IMR-90 (cell line): ENCODE measurements at regions not wholly inside any gene's neighbourhood (a gene's known extent, or its start where the extent isn't known, plus 50 kb on each side); places are given as distances from the start of the nearest gene placed in this dataset.
A peak's percentile ranks its signal among the peaks of the same experiment; 100 is the strongest.

Experiments used
- ATAC-seq: fragments of 200-7000 bp; cut with Tn5 transposase; 2 replicates; pipeline ENCODE4 v1.9.1; 2020; ENCODE audit warnings: low read depth, mild to moderate bottlenecking, moderate library complexity
- BruUV-seq: library from RNA; stranded (reverse); fragments of 400-500 nt; replicated peaks from 2 replicates; lab custom pipeline; 2021; lab: Mats Ljungman, UMichigan
- CTCF ChIA-PET: fragments of 300-600 bp; formaldehyde crosslinking; extraction: SDS; loops from one replicate; lab custom pipeline; 2021; ENCODE audit warnings: antibody characterized with exemption; lab: Yijun Ruan, JAX
- POLR2A ChIA-PET: fragments of 300-600 bp; sonication (Branson Sonifier 250); formaldehyde crosslinking; loops from one replicate; lab custom pipeline; 2022; ENCODE audit warnings: antibody characterized with exemption; ENCODE audit not compliant: unreplicated experiment; lab: Charles Lee
- DNase-seq: peaks from one replicate; pipeline ENCODE4 v3.0.0; 2013
- H2AFZ ChIP-seq: replicated peaks from 2 replicates; pipeline ENCODE3; 2013; ENCODE audit warnings: low read length, mild to moderate bottlenecking; ENCODE audit not compliant: poor library complexity
- H2AK5ac ChIP-seq: 2 replicates; pipeline ENCODE4 v1.6.1; 2013; ENCODE audit warnings: low read depth, low read length, inconsistent platforms
- H2AK9ac ChIP-seq: replicated peaks from 2 replicates; pipeline ENCODE3; 2013; ENCODE audit warnings: mild to moderate bottlenecking, low read depth, low read length, moderate library complexity; ENCODE audit not compliant: poor library complexity
- H2BK120ac ChIP-seq: 2 replicates; pipeline ENCODE4 v1.6.1; 2013; ENCODE audit warnings: low read depth, low read length, inconsistent platforms
- H2BK15ac ChIP-seq: 3 replicates; pipeline ENCODE4 v1.6.1; 2013; ENCODE audit warnings: low read depth, low read length, inconsistent platforms
- H2BK20ac ChIP-seq: 2 replicates; pipeline ENCODE4 v1.6.1; 2013; ENCODE audit warnings: low read depth, mild to moderate bottlenecking, inconsistent platforms, low read length, moderate library complexity
- H2BK5ac ChIP-seq: 2 replicates; pipeline ENCODE4 v1.6.1; 2013; ENCODE audit warnings: mild to moderate bottlenecking, low read depth, low read length, inconsistent platforms; ENCODE audit not compliant: poor library complexity, severe bottlenecking
- H3K14ac ChIP-seq: replicated peaks from 2 replicates; pipeline ENCODE4 v1.6.1; 2013; ENCODE audit warnings: low read depth, low read length, inconsistent platforms
- H3K18ac ChIP-seq: 2 replicates; pipeline ENCODE4 v1.6.1; 2013; ENCODE audit warnings: low read depth, low read length, control low read depth
- H3K23ac ChIP-seq: 2 replicates; pipeline ENCODE4 v1.6.1; 2013; ENCODE audit warnings: low read depth, low read length, inconsistent platforms
- H3K27ac ChIP-seq: 2 replicates; pipeline ENCODE4 v1.5.1; 2013; ENCODE audit warnings: mild to moderate bottlenecking, control low read depth, low read length; ENCODE audit not compliant: insufficient read depth
- H3K27me3 ChIP-seq: 2 replicates; pipeline ENCODE4 v1.6.1; 2013; ENCODE audit warnings: low read length; ENCODE audit not compliant: control insufficient read depth, insufficient read depth
- H3K36me3 ChIP-seq: 2 replicates; pipeline ENCODE4 v1.6.1; 2013; ENCODE audit warnings: low read length, mixed read lengths; ENCODE audit not compliant: control insufficient read depth, insufficient read depth
- H3K4ac ChIP-seq: 2 replicates; pipeline ENCODE4 v1.6.1; 2013; ENCODE audit warnings: low read depth, low read length, inconsistent platforms
- H3K4me1 ChIP-seq: 2 replicates; pipeline ENCODE4 v1.6.1; 2013; ENCODE audit warnings: low read length, mixed read lengths; ENCODE audit not compliant: control insufficient read depth, insufficient read depth
- H3K4me2 ChIP-seq: 2 replicates; pipeline ENCODE4 v1.6.1; 2013; ENCODE audit warnings: low read depth, mild to moderate bottlenecking, control low read depth, low read length, moderate library complexity
- H3K4me3 ChIP-seq: 2 replicates; pipeline ENCODE4 v1.5.1; 2013; ENCODE audit warnings: low read depth, mild to moderate bottlenecking, control low read depth, low read length, moderate library complexity; ENCODE audit not compliant: insufficient read depth
- H3K56ac ChIP-seq: 2 replicates; pipeline ENCODE4 v1.6.1; 2013; ENCODE audit warnings: low read length, inconsistent platforms; ENCODE audit not compliant: insufficient read depth; ENCODE audit errors: extremely low read depth
- H3K79me1 ChIP-seq, 2 experiments: 2 replicates each; pipeline ENCODE4 v1.6.1; 2013; ENCODE audit warnings: low read length in 2 of 2, inconsistent platforms in 1 of 2, low read depth in 1 of 2
- H3K9ac ChIP-seq: 2 replicates; pipeline ENCODE4 v1.6.1; 2013; ENCODE audit warnings: low read depth, low read length, control low read depth
- H3K9me1 ChIP-seq: 2 replicates; pipeline ENCODE4 v1.6.1; 2013; ENCODE audit warnings: low read length, inconsistent platforms; ENCODE audit not compliant: insufficient read depth
- H3K9me3 ChIP-seq: 2 replicates; pipeline ENCODE4 v1.6.1; 2013; ENCODE audit warnings: low read length; ENCODE audit not compliant: control insufficient read depth, insufficient read depth
- H4K20me1 ChIP-seq: 2 replicates; pipeline ENCODE4 v1.6.1; 2013; ENCODE audit warnings: low read length, inconsistent platforms; ENCODE audit not compliant: insufficient read depth
- H4K5ac ChIP-seq: 2 replicates; pipeline ENCODE4 v1.6.1; 2013; ENCODE audit warnings: mild to moderate bottlenecking, low read depth, low read length, control low read depth
- H4K8ac ChIP-seq, 2 experiments: 2 replicates each; pipeline ENCODE4 v1.6.1; 2013; ENCODE audit warnings: low read depth in 2 of 2, low read length in 2 of 2, control low read depth in 1 of 2, inconsistent platforms in 1 of 2
- H4K91ac ChIP-seq: 2 replicates; pipeline ENCODE4 v1.6.1; 2013; ENCODE audit warnings: low read depth, low read length, inconsistent platforms; ENCODE audit not compliant: insufficient read depth
- CTCF ChIP-seq: conservative IDR thresholded peaks from 2 replicates; pipeline ENCODE4 v1.5.1; 2012; ENCODE audit warnings: mild to moderate bottlenecking, low read depth, low read length, improper control_type of control experiment
- RCOR1 ChIP-seq: IDR thresholded peaks from 2 replicates; pipeline ENCODE4 v1.6.1; 2012; ENCODE audit warnings: mild to moderate bottlenecking, low read length, improper control_type of control experiment; ENCODE audit not compliant: insufficient replicate concordance
- SMC3 ChIP-seq: fragments of 150-350 bp; IDR thresholded peaks from 2 replicates; pipeline ENCODE4 v1.6.1; 2016; ENCODE audit warnings: low read depth, mild to moderate bottlenecking, antibody characterized with exemption, low read length, moderate library complexity
- WGBS, 2 experiments: methylation state at CpG; one replicate each; pipeline versions ENCODE4 v1.1.5 to v1.1.7; 2013; ENCODE audit warnings: missing lambda C conversion rate in 2 of 2; ENCODE audit not compliant: insufficient read length in 1 of 2; ENCODE audit errors: extremely low coverage in 2 of 2; 5-methylcytosine and 5-hydroxymethylcytosine counted together
- dilution Hi-C: fragments of 300-500 bp; cut with HindIII; formaldehyde crosslinking; loops from one replicate; pipeline ENCODE4 v1.14.3; 2018; ENCODE audit warnings: low sequenced_read_pairs; ENCODE audit not compliant: unreplicated experiment
- in situ Hi-C: fragments of 300-500 bp; cut with MboI; formaldehyde crosslinking; loops from 3 replicates; pipeline ENCODE4 v1.14.3; 2019; ENCODE audit warnings: low sequenced_read_pairs, inconsistent platforms, mixed read lengths
- intact Hi-C: fragments of 100-400 bp; cut with micrococcal nuclease; formaldehyde crosslinking; loops from 2 replicates; pipeline ENCODE4 v1.10.0; 2022
- TF ChIP-seq, protein P1 (sequence below): fragments of 150-350 bp; IDR thresholded peaks from 2 replicates; pipeline ENCODE4 v1.6.1; 2017; ENCODE audit warnings: mild to moderate bottlenecking, antibody characterized with exemption, low read length, low read depth

DNA sequence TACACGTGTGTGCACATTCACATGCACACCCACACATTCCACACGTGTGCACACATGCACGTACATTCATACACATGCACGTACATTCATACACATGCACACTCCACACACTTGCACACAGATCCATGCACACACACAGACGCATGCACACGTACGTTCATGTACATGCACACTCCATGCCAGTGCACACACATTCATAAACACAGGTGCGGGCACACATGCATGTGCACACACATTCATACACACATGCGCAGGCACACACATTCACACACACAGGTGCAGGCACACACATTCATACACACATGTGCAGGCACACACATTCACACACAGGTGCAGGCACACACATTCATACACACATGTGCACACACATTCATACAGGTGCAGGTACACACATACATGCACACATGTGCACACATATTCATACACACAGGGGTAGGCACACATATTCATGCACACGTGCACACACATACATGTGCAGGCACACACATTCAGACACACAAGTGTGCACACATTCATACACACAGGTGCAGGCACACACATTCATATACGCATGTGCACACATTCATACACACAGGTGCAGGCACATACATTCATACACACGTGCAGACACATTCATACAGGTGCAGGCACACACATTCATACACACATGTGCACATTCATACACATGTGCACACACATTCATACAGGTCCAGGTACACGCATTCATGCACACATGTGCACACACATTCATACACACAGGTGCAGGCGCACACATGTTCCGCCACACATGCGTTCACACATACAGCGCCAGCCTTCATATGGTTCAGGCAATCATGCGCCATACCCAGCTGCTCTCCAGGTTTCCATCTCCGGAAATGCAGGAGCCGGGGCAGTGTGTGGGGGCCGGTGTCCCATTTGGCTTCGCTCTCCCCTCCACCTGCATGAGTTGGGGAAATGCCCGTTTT, 124.8 kb downstream of the HMX1 start:
- Histone ChIP-seq H3K27me3 (no peaks in the 10 kb centered on the region), H3K79me1 (no peaks in the 10 kb centered on the region), H4K8ac (no peak overlapping the region), H2AFZ (peak overlapping the region; percentile 26), H3K23ac (no peak overlapping the region), H3K36me3 (no peaks in the 10 kb centered on the region), H3K4me2 (no peak overlapping the region), H3K14ac (no peak overlapping the region), H3K9me3 (peaks cover 6% of the 10 kb centered on the region), H2BK20ac (no peak overlapping the region), H3K27ac (no peak overlapping the region), H3K9me1 (no peaks in the 10 kb centered on the region), H2AK9ac (no peak overlapping the region), H3K4ac (no peak overlapping the region), H3K9ac (no peak overlapping the region), H2BK5ac (no peak overlapping the region), H2BK15ac (no peak overlapping the region), H4K91ac (no peak overlapping the region), H4K5ac (no peak overlapping the region), H3K4me1 (no peaks in the 10 kb centered on the region), H3K56ac (no peak overlapping the region), H4K20me1 (no peaks in the 10 kb centered on the region), H3K4me3 (no peak overlapping the region), H2BK120ac (no peak overlapping the region), H2AK5ac (no peak overlapping the region), H3K18ac (no peak overlapping the region)
- intact Hi-C loops (no loop called here), in situ Hi-C loops (no loop called here), dilution Hi-C loops (no loop called here)
- ATAC-seq (no peak), DNase-seq (no peak)
- ChIA-PET POLR2A (no interaction called here), CTCF (no interaction called here)
- TF ChIP-seq, protein P1, sequence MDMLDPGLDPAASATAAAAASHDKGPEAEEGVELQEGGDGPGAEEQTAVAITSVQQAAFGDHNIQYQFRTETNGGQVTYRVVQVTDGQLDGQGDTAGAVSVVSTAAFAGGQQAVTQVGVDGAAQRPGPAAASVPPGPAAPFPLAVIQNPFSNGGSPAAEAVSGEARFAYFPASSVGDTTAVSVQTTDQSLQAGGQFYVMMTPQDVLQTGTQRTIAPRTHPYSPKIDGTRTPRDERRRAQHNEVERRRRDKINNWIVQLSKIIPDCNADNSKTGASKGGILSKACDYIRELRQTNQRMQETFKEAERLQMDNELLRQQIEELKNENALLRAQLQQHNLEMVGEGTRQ, result no peak
- no peak for TF ChIP-seq SMC3
- no peak for TF ChIP-seq RCOR1
- TF ChIP-seq CTCF, result no peak
- 84% methylated on average over 19 of the region's 23 CpGs; no CpG with 5 or more reads in 1 of the 2 experiments for WGBS, 2 experiments
- no TSS peak for BruUV-seq
